CD4-positive, alpha-beta T cell treated with Interleukin-17A for 4 hours (primary cell): ENCODE measurements at regions not wholly inside any gene's neighbourhood (a gene's known extent, or its start where the extent isn't known, plus 50 kb on each side); places are given as distances from the start of the nearest gene placed in this dataset.
"Not testable (repeated sequence)": the region's sequence is repeated elsewhere in the genome, so short reads cannot be mapped to it uniquely, and the experiment has no call there.

Source experiments
- DNase-seq: peaks from one replicate; pipeline ENCODE4 v3.0.0-alpha.2; 2020; ENCODE audit warnings: mixed read lengths

DNA sequence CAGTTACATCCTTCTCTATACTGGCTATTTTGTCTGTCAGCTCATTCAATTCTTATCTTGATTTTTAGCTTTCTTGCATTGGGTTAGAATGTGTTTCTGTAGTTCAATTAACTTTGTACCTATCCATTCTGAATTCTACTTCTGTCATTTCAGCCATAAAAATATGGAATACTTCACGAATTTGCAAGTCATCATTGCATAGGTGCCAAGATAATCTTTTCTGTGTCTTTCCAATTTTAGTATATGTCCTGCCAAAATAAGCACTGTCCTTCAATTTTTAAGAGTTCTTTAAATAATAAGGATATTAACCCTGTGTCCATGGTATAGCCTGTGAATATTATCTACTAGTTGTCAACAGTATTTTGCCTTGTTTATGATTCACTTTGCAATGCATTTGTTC lies 665.7 kb upstream of the MDGA2 start:
- DNase-seq = no peak

DNA sequence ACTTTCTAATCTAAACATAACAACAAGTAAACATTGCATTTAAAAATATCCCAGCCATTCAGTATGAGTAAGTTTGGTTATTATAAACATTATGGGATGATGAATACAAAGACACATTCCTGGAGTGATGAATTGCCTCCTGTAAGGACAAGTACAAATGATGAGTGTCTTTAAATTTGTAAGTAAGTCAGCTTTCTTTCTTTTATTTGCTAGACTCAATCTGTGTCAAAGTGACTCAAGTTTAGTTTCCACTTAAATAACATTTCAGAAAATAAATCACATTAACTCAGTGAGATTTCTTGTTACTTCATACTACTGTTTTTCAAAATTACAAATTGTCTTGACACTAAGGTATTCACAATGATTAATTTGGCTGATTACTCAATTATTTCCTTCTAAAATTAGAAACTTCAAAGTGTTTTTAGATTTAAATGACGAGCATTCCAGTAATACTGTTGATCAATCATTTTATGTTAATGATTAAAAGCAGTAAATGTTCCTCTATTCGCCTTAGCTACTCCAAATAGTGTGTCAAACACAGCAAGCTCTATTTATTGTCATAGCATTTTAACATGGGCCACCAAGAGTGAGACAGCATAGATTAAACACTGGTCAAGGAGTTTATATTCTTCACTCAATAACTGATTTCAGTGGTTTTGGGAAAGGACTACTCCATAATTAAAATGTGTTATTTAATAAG lies 658.0 kb upstream of the MDGA2 start:
- no peak for DNase-seq

DNA sequence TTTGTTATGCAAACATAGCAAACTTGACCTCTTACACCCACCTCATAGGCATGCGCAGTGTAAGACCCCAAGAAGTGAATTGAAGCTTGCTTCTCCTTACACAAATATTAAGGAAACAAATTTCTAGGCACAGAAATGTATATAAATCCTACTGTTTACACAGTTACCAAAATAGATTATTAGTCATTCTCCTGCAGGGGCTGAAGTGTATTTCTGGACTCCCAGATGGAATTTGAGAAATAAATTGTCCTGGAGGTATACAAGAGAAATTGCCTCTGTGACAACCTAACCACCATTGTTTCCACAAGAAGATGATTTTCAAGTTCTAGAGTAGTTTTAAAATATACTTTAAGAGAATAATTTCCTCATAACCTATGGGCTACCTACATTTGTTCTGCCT lies 656.0 kb upstream of the MDGA2 start:
- no peak for DNase-seq

DNA sequence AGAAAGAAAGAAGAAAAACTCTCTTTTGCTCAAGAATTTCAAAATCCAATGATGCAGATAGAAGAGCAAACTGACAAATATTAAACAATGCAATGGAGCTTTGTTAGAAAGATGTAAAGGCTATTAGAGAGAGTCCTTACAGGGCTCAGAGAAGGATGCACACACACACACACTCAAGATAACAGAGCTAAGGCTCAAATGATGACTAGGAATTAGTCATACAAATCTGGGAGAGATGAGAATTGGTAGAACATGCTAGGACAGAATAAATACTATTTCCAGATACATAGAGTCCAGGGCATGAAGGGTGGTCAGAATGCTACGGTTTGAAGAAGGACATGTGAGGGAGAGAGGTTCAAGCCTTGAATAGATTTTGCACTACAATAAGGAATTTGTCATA lies 650.1 kb upstream of the MDGA2 start:
- DNase-seq = no peak

DNA sequence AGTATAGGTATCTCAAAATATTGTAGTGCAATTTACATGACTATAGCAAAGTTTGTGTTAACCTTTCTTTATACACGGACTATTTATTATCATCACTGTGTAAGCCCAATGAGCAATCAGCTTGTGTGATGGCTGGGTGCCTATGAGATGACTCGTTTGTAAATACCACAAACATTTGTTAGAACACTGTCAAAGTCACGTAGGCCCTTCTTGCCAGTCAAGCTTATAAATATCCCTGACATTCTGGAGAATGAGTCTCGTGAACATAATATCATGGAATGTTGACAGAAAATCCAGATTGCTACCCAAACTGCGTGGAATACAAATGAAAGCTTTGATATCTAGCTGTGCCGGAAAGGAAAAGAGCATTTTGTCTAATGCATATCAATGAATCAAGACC lies 648.3 kb upstream of the MDGA2 start:
- DNase-seq = no peak

DNA sequence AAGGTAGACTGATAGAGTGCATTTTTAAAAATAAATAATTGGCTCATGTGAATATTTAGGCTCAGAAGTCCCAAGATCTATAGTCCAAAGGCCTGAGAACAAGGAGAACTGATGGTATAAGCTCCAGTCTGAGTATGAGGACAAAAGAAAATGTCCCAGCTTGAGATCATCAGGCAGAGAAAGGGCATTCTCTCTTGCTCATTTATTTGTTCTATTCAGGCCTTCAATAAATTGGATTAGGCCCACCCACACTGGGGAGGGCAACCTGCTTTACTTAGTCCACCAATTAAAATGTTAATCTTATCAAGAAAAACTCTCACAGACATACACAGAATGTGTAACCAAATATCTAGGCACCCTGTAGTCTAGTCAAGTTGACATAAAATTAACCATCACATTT lies 644.4 kb upstream of the MDGA2 start:
- DNase-seq = no peak

DNA sequence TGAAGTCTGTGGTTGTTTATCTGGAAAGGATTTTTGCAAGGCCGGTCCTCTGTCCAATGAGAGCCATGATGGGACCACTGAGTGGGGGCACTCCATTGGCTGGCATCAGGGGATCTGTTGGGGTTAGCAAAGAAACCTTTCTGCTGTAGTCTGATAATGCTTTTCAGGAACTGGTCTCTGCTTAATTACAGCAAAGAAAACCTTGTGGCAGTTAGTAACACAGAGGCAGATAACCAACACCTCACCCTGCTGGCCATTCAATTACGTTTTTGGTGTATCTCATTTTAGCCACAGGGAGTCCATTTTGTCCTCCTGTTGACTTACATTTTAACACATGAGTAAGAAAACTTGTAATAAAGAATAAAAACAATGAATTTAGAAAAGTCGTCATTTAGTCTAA lies 629.3 kb upstream of the MDGA2 start:
- DNase-seq = no peak

DNA sequence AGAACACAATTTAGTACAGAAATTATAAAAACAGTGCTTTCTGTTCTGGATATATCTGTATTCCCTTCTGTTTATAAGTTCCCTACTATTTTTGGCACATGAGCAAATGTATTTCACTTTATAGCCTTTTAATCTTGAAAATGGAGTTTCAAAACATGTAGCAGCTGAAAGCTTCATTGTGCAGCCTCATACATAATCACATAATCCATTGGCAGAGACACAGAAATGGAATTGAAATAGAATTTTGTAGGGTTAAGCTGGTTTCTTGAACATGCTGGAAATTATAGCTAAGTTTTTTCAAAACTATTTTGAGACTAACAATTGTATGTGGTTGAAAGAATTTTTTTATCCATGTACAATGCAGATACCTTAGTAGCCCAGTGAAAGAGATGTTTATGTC lies 614.3 kb upstream of the MDGA2 start:
- no peak for DNase-seq

DNA sequence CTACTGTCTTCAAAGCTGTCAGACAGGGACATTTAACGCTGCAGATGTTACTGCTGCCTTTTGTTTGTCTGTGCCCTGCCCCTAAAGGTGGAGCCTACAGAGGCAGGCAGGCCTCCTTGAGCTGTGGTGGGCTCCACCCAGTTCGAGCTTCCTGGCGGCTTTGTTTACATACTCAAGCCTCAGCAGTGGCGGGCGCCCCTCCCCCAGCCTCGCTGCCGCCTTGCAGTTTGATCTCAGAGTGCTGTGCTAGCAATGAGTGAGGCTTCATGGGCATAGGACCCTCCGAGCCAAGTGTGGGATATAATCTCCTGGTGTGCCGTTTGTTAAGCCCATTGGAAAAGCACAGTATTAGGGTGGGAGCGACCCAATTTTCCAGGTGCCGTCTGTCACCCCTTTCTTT lies 609.8 kb upstream of the MDGA2 start:
- not testable (repeated sequence) for DNase-seq

DNA sequence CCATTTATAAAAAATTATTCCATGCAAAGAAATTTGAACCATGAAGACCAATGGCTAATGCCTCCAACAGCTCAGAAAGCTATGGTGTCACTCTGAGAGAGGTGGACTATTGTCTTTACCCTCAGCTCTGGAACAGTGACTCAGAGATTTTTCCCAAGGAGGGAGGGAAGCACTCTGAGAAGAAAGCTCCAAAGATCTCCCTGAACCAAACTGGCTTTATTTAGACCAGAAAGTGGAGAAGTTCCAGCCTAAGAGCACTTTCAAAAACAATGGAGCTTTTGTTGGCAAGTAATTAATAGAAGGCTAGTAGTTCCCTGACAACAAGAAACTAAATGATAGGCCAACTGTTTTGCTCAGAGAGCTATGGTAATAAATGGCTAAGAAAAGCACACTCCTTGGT lies 599.9 kb upstream of the MDGA2 start:
- no peak for DNase-seq

DNA sequence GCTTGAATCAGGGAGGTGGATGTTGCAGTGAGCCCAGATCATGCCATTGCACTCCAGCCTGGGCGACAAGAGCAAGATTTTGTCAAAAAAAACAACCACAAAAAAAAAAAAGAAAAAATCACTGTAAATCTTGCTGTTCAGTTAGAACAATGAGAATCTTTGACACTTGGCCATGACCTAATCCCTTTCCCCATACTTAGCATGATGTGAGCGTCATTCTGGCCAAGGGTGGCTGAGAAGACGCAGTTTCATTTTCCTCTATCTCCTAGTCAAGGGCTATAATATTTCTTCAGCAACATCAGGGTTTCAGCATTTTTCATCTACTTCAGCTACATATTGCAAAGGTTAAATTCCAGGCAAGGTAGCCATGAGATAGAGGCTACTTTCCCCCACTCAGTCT lies 599.4 kb upstream of the MDGA2 start:
- DNase-seq = no peak

DNA sequence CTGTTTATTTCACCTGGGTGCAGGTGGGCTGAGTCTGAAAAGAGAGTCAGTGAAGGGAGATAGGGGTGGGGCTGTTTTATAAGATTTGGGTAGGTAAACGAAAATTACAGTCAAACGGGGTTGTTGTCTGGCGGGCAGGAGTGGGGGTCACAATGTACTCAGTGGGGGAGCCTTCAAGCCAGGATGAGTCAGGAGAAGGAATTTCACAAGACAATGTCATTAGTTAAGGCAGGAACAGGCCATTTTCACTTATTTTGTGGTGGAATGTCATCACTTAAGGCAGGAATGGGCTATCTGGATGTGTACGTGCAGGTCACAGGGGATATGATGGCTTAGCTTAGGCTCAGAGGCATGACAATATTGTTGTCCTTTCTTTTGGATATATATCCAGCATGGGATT lies 592.5 kb upstream of the MDGA2 start:
- not testable (repeated sequence) for DNase-seq

DNA sequence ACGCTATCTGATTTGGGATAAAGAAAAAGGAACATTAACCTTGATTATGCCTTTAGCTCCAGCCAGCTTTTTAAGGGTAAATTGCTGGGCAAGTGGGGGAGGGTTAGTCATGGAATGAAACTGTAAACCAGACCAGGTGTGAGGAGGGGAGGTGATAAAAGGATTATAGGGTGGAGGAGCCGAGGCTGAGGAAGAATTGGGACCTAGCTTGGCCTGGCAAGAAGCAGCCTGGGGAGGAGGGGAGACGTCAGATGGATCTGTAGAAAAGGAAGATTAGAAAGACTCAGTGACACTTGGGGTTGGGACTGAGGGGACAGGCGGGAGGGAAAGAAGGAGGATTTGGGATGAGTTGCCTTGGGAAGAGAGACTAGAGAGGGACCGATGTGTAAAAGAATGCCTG lies 590.8 kb upstream of the MDGA2 start:
- not testable (repeated sequence) for DNase-seq

DNA sequence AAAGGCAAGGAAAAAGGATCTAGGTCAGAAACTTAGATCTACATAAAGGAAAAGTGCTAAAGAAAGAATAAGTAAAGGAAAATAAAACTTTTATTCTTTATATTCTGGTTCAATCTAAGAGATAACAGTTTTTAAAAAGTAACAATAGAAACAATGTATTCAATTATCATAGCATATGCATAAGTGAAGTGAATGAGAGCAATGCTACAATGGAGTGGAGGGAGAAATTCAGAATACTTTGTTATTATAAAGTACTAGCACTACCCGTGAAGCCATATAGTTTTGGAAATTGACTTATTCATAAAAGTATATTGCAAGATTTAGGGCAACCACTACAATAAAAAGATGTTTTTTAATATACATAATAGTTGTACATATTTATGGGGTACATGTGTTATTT lies 586.0 kb upstream of the MDGA2 start:
- no peak for DNase-seq

DNA sequence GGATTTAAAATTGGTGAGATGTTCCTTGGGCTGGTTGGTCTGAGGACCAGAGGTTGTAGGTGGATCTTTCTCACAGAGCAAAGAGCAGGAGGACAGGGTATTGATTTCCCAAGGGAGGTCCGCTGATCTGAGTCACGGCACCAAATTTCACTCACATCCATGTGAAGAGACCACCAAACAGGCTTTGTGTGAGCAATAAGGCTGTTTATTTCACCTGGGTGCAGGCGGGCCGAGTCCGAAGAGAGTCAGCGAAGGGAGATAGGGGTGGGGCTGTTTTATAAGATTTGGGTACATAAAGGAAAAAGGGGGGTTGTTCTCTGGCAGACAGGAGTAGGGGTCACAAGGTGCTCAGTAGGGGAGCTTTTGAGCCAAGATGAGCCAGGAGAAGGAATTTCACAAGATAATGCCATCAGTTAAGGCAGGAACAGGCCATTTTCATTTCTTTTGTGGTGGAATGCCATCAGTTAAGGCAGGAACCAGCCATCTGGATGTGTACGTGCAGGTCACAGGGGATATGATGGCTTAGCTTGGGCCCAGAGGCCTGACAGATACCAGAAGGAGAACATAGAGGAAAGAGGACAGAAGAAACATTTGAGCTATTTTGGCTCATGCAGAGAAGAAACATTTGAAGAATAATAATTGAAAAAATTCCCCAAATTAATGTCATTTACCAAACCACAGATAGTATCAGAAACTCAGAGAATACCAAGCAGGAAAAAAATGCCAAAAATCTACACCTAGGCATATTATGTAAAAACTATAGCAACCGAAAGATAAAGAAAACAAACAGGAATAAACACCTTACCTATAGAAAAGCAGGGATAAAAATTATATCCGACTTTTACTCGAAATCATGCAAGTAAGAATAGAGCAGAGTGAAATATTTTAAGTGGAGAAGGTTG lies 585.2 kb upstream of the MDGA2 start:
- DNase-seq = not testable (repeated sequence)

DNA sequence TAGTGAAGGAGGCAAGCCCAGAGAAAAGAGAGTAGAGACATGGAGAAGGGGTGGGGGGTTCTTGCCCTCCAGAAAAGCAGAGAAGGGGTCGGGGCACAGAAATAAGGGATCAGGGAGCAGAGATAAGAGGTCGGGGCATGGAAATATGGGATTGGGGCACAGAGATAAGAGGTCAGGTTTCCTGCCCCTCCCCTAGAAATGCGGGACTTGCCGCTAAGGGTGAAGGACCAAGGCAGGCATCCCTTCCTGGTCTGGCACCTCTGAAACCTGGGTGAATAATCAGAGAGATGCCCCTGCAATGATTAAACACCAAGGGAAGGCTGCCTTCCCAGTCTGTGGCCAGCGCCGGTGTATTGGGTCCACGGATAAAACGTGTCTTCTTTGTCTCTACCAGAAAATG lies 584.5 kb upstream of the MDGA2 start:
- not testable (repeated sequence) for DNase-seq

DNA sequence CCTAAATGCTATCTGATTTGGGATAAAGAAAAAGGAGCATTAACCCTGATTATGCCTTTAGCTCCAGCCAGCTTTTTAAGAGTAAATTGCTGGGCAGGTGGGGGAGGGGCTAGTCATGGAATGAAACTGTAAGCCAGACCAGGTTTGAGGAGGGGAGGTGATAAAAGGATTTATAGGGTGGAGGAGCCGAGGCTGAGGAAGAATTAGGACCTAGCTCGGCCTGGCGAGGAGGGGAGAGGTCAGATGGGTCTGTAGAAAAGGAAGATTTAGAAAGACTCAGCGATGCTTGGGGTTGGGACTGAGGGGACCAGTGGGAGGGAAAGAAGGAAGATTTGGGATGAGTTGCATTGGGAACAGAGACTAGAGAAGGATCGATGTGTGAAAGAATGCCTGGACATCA lies 583.8 kb upstream of the MDGA2 start:
- DNase-seq = not testable (repeated sequence)

DNA sequence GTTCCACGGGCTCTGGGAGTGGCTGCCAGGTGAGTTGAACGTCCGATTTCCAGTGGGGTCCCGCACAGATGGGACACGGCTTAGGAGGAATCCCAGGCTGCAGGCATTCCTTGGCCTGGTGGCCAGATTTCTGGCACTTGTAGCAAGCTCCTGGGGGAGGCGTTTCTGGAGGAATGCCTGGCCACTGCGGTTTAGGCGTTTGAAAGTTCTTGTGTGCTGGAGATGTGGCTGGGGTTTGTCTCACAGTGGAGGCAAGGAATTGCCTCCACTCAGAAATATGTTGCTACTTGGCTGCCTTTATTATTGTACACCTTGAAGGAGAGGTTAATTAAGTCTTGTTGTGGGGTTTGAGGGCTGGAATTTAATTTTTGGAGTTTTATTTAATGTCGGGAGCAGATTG lies 583.3 kb upstream of the MDGA2 start:
- DNase-seq = not testable (repeated sequence)

DNA sequence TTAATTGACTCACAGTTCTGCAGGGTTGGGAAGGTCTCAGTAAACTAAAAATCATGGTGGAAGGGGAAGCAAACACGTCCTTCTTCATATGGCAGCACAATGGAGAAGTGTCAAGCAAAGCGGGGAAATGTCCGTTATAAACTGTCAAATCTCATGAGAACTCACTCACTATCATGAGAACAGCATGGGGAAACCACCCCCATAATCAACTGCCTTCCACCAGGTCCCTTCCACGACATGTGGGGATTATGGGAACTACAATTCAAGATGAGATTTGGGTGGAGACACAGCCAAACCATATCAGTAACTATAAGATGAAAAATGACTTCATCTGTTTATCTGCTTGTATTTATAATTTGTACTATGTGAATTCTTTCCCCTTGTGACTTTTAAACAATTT lies 577.6 kb upstream of the MDGA2 start:
- no peak for DNase-seq

DNA sequence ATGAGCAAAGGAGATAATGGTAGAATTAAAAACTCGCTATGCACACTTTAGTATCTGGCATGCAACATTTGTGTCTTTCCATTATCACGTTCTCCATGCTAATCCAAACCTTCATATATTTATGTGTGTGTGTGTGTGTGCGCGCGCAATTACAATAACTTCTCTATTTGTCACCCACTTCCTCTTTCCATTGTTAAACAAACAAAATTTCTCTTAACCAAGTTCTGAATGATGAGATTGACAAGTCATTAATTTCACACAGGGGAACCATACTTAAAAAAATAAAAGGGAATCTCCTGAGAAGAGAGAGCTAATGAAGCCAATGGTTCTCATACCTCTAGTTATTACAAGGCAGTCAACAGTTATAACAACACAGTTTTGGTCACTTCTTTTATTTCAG lies 575.9 kb upstream of the MDGA2 start:
- DNase-seq = no peak

DNA sequence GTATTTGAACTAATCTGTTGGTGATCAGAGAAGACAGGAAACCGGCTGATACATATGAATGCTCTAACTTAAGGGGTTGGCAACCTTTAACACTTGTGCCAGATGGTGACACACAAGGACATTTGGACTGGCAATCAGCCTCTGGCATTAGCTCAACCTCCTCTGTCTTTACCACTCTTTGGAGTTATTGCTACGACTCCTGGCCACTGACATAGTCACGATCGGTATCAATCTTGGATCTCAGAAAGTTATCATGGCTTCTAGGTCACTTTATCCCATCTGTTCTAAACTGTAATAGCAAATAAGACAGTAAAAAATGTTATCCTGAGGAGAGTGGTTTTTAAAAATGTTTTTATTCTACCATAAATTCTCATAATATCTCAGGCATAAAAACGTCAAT lies 575.2 kb upstream of the MDGA2 start:
- no peak for DNase-seq

DNA sequence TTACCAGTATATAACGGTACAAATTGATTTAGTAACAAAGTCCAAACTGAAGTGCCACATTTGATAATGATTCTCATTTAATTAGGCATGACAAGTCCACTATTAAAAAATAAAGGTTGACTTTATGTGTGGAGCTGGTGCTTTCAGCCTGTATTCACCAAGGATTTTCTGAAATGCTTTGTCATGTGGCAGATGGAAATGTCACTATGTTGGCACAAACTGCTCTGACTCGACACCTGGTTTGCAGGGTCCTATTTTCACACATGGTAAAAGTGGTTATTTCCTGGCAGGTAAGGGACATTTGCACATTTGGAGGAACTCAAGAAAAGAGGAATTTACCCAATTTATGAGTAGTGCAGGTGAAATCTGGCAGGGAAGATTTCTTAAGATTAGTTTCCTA lies 572.6 kb upstream of the MDGA2 start:
- no peak for DNase-seq

DNA sequence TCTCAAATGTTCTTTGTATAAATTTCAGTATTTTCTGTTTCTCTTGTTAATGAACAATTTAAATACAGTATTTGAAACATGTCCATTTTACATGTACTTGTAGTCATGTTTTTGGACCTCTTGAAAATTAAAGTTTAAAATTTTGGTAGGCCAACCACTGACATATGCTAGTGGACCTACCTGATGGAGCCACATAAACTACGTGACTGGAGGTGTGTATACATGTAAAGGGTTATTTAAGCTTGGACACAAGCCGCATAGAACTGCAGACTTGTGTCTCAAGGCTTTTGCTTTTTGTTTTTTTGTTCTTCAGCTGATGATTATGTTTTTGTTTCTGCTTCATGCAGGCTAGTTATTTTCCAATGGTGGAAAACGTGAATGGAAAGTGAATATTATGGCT lies 568.5 kb upstream of the MDGA2 start:
- no peak for DNase-seq

DNA sequence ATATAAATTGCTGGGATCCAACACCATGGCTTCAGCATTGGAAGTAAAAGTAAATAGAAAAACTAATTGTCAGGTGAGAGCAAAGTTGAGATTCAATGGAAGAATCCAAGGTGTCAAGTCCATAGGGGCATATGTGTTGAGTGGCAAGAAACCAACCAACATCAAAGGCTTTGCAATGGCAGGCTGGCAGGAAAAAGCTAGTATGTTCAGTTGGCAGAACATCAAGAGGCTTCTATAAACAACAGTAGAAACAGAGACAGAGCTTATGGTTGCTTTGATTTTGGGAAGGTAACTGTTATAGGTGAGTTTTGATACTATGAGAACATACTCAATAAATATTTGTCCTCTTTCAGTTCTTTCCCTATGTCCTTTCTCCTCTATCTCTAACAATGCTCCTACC lies 553.7 kb upstream of the MDGA2 start:
- no peak for DNase-seq

DNA sequence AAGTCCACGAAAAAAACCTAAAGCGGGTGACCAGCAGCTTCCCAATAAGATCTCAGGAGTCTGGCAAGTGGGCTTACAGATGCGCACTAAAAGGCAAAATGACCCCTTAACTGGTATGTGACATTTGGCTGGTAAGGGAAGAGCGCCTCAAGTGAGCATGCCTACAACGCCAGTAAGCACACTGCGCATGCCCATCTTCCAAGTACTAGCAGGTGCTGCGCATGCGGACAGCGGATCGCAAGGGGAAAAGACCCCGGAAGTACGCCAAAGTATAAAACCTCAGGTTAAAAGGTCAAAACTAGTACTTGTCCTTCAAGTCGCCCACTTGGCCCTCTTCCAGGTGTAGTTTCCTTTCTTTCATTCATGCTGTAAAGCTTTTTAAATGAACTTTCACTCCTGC lies 518.5 kb upstream of the MDGA2 start:
- DNase-seq = no peak
